Transverse colon (tissue), 4 donors: ENCODE measurements at regions not wholly inside any gene's neighbourhood (a gene's known extent, or its start where the extent isn't known, plus 50 kb on each side); places are given as distances from the start of the nearest gene placed in this dataset.

ENCODE experiments used
- EP300 ChIP-seq: sonication (generic); formaldehyde crosslinking; IDR thresholded peaks from one replicate; pipeline ENCODE4 v1.6.1; 2017; ENCODE audit warnings: antibody characterized with exemption, low read depth
- POLR2A ChIP-seq: fragments of 450-650 bp; IDR thresholded peaks from one replicate; pipeline ENCODE4 v1.6.1; 2016; ENCODE audit warnings: antibody characterized with exemption, mild to moderate bottlenecking, moderate library complexity
- POLR2AphosphoS5 ChIP-seq, 3 donors: sonication (generic); formaldehyde crosslinking; IDR thresholded peaks; one replicate each; pipeline ENCODE4 v1.6.1; 2016; ENCODE audit warnings: antibody characterized with exemption in 3 of 3
- TF ChIP-seq, protein P1 (sequence below), 5 experiments: fragments of 200-600 bp in 3 of 5; fragments of 450-650 bp in 2 of 5; sonication (generic) in 3 of 5; IDR thresholded peaks; 1 replicate in 2 of 5; 2 replicates in 3 of 5; pipeline ENCODE4 v1.5.1; 2016 to 2017; ENCODE audit warnings: antibody characterized with exemption in 5 of 5, inconsistent platforms in 3 of 5, mild to moderate bottlenecking in 2 of 5, moderate library complexity in 1 of 5

DNA sequence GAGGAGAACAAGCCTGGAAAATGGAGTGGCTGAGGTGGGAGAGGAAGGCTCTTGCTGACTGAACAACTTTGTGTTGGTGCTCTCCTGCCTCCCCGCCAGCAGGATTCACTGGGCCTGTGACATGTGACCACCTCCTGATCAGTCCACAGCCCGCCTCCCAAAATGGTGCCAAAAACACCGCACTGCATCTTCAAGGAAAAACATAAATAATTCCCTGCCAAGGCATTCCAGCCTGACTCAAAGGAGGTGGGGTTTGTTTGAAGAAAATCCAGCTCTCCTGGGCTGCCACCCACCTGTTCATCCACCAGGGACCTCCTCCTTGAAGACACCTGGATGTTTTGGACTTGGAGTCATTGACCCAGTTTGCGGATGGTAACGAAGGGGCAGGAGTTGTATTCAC lies 83.8 kb upstream of the PIWIL1 start:
- TF ChIP-seq, protein P1, sequence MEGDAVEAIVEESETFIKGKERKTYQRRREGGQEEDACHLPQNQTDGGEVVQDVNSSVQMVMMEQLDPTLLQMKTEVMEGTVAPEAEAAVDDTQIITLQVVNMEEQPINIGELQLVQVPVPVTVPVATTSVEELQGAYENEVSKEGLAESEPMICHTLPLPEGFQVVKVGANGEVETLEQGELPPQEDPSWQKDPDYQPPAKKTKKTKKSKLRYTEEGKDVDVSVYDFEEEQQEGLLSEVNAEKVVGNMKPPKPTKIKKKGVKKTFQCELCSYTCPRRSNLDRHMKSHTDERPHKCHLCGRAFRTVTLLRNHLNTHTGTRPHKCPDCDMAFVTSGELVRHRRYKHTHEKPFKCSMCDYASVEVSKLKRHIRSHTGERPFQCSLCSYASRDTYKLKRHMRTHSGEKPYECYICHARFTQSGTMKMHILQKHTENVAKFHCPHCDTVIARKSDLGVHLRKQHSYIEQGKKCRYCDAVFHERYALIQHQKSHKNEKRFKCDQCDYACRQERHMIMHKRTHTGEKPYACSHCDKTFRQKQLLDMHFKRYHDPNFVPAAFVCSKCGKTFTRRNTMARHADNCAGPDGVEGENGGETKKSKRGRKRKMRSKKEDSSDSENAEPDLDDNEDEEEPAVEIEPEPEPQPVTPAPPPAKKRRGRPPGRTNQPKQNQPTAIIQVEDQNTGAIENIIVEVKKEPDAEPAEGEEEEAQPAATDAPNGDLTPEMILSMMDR (IDR thresholded peaks at IDR 0.05) = no peak
- no peak for TF ChIP-seq POLR2A
- TF ChIP-seq POLR2AphosphoS5 (IDR thresholded peaks at IDR 0.05) = no peak
- no peak for TF ChIP-seq EP300
